ENCODE measurements at regions not wholly inside any gene's neighbourhood (a gene's known extent, or its start where the extent isn't known, plus 50 kb on each side); places are given as distances from the start of the nearest gene placed in this dataset.

- ChIA-PET CTCF (no interaction called here), POLR2A (no interaction called here)
- Histone ChIP-seq H3K27me3 (ENCODE audit: control insufficient read depth, insufficient read depth, low read length) (no peaks in the 10 kb centered on the region), H3K9me3 (ENCODE audit: control insufficient read depth, insufficient read depth, low read depth, low read length) (no peaks in the 10 kb centered on the region), H3K27ac (ENCODE audit: low read length) (no peak overlapping the region), H3K36me3 (ENCODE audit: control insufficient read depth, insufficient read depth, low read length) (no peaks in the 10 kb centered on the region), H3K4me1 (ENCODE audit: control insufficient read depth, insufficient read depth, low read length) (no peaks in the 10 kb centered on the region), H3K4me3 (ENCODE audit: low read depth in 2 of 2, low read length in 2 of 2) (no peak overlapping the region)
- TF ChIP-seq SIN3A (IDR thresholded peaks at IDR 0.05; ENCODE audit: borderline replicate concordance, insufficient read depth, low read depth, low read length), result no peak
- no peak for TF ChIP-seq CTCF (IDR thresholded peaks at IDR 0.05)
- TF ChIP-seq POLR2AphosphoS5 (IDR thresholded peaks at IDR 0.05; ENCODE audit: low read depth, low read length), result no peak
- no peak for TF ChIP-seq TCF7L2 (IDR thresholded peaks at IDR 0.05; ENCODE audit: low read depth, low read length)
- TF ChIP-seq, protein P1, sequence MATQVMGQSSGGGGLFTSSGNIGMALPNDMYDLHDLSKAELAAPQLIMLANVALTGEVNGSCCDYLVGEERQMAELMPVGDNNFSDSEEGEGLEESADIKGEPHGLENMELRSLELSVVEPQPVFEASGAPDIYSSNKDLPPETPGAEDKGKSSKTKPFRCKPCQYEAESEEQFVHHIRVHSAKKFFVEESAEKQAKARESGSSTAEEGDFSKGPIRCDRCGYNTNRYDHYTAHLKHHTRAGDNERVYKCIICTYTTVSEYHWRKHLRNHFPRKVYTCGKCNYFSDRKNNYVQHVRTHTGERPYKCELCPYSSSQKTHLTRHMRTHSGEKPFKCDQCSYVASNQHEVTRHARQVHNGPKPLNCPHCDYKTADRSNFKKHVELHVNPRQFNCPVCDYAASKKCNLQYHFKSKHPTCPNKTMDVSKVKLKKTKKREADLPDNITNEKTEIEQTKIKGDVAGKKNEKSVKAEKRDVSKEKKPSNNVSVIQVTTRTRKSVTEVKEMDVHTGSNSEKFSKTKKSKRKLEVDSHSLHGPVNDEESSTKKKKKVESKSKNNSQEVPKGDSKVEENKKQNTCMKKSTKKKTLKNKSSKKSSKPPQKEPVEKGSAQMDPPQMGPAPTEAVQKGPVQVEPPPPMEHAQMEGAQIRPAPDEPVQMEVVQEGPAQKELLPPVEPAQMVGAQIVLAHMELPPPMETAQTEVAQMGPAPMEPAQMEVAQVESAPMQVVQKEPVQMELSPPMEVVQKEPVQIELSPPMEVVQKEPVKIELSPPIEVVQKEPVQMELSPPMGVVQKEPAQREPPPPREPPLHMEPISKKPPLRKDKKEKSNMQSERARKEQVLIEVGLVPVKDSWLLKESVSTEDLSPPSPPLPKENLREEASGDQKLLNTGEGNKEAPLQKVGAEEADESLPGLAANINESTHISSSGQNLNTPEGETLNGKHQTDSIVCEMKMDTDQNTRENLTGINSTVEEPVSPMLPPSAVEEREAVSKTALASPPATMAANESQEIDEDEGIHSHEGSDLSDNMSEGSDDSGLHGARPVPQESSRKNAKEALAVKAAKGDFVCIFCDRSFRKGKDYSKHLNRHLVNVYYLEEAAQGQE (IDR thresholded peaks at IDR 0.05; ENCODE audit: insufficient read depth in 1 of 2, low read depth in 2 of 2, low read length in 1 of 2), result no peak
- in situ Hi-C loops (cut with HindIII; ENCODE audit: low pct_unique_long_range_greater_than_20kb, low sequenced_read_pairs), result no loop called here
- ATAC-seq (no peak), DNase-seq (ENCODE audit: low read depth, low spot score) (no peak)
- intact Hi-C loops (cut with micrococcal nuclease; ENCODE audit: unreplicated experiment), result no loop called here
- no TSS peak for BruUV-seq (replicated peaks)
Measured at GRCh38 chr22:47713941-47714340, 951.5 kb downstream of the TBC1D22A start.

- H3K9me3 ChIP-seq (ENCODE audit: control insufficient read depth, insufficient read depth, low read depth, low read length), result no peaks in the 10 kb centered on the region
- no peak for DNase-seq (ENCODE audit: low read depth, low spot score)
- no peak overlapping the region for H3K27ac ChIP-seq (ENCODE audit: low read length)
- no peaks in the 10 kb centered on the region for H3K36me3 ChIP-seq (ENCODE audit: control insufficient read depth, insufficient read depth, low read length)
- intact Hi-C loops (cut with micrococcal nuclease; ENCODE audit: unreplicated experiment) (no loop called here), in situ Hi-C loops (cut with HindIII; ENCODE audit: low pct_unique_long_range_greater_than_20kb, low sequenced_read_pairs) (no loop called here)
- no peak for ATAC-seq
- TF ChIP-seq POLR2AphosphoS5 (IDR thresholded peaks at IDR 0.05; ENCODE audit: low read depth, low read length) (no peak), CTCF (IDR thresholded peaks at IDR 0.05) (no peak), TCF7L2 (IDR thresholded peaks at IDR 0.05; ENCODE audit: low read depth, low read length) (no peak), SIN3A (IDR thresholded peaks at IDR 0.05; ENCODE audit: borderline replicate concordance, insufficient read depth, low read depth, low read length) (no peak)
- TF ChIP-seq, protein P1 (IDR thresholded peaks at IDR 0.05; ENCODE audit: insufficient read depth in 1 of 2, low read depth in 2 of 2, low read length in 1 of 2), result no peak
- no peak overlapping the region for H3K4me3 ChIP-seq (ENCODE audit: low read depth in 2 of 2, low read length in 2 of 2)
- POLR2A ChIA-PET, result no interaction called here
- no peaks in the 10 kb centered on the region for H3K4me1 ChIP-seq (ENCODE audit: control insufficient read depth, insufficient read depth, low read length)
- CTCF ChIA-PET, result no interaction called here
- BruUV-seq (replicated peaks), result no TSS peak
- H3K27me3 ChIP-seq (ENCODE audit: control insufficient read depth, insufficient read depth, low read length), result no peaks in the 10 kb centered on the region
Measured at GRCh38 chr22:47710135-47710534, 947.7 kb downstream of the TBC1D22A start.

All from Panc1 (cell line).